ENCODE measurements at regions not wholly inside any gene's neighbourhood (a gene's known extent, or its start where the extent isn't known, plus 50 kb on each side); places are given as distances from the start of the nearest gene placed in this dataset.

- Histone ChIP-seq H3K36me3 (ENCODE audit: control insufficient read depth, insufficient read depth, low read length) (no peaks in the 10 kb centered on the region), H3K4me1 (ENCODE audit: control insufficient read depth, insufficient read depth, low read length) (peaks cover 30% of the 10 kb centered on the region), H3K9me3 (ENCODE audit: control insufficient read depth, insufficient read depth, low read length) (no peaks in the 10 kb centered on the region), H3K27ac (ENCODE audit: low read depth, low read length) (no peak overlapping the region), H3K4me3 (ENCODE audit: low read depth, low read length) (no peak overlapping the region), H3K27me3 (ENCODE audit: control insufficient read depth, insufficient read depth, low read length) (no peaks in the 10 kb centered on the region)
- no peak for DNase-seq (ENCODE audit: low read depth in 4 of 6, low spot score in 6 of 6)
- 100% methylated on average over 1 of the region's 4 CpGs for WGBS (ENCODE audit: insufficient coverage)
These were observed 123.0 kb upstream of the PKDCC start for GRCh38 chr2:41924709-41925408.

GRCh38 chr2:41925712-41926111, 122.1 kb upstream of the PKDCC start:
- DNase-seq (ENCODE audit: low read depth in 4 of 6, low spot score in 6 of 6), result no peak
- no peaks in the 10 kb centered on the region for H3K27me3 ChIP-seq (ENCODE audit: control insufficient read depth, insufficient read depth, low read length)
- 89% methylated on average over 1 of the region's 2 CpGs for WGBS (ENCODE audit: insufficient coverage)
- H3K9me3 ChIP-seq (ENCODE audit: control insufficient read depth, insufficient read depth, low read length), result no peaks in the 10 kb centered on the region
- no peak overlapping the region for H3K4me3 ChIP-seq (ENCODE audit: low read depth, low read length)
- H3K4me1 ChIP-seq (ENCODE audit: control insufficient read depth, insufficient read depth, low read length), result peaks cover 30% of the 10 kb centered on the region
- no peaks in the 10 kb centered on the region for H3K36me3 ChIP-seq (ENCODE audit: control insufficient read depth, insufficient read depth, low read length)
- H3K27ac ChIP-seq (ENCODE audit: low read depth, low read length), result no peak overlapping the region

- no peak for DNase-seq (ENCODE audit: low read depth in 4 of 6, low spot score in 6 of 6)
- Histone ChIP-seq H3K36me3 (ENCODE audit: control insufficient read depth, insufficient read depth, low read length) (no peaks in the 10 kb centered on the region), H3K4me1 (ENCODE audit: control insufficient read depth, insufficient read depth, low read length) (peaks cover 35% of the 10 kb centered on the region), H3K27ac (ENCODE audit: low read depth, low read length) (peak overlapping the region; percentile 57), H3K4me3 (ENCODE audit: low read depth, low read length) (no peak overlapping the region), H3K9me3 (ENCODE audit: control insufficient read depth, insufficient read depth, low read length) (no peaks in the 10 kb centered on the region), H3K27me3 (ENCODE audit: control insufficient read depth, insufficient read depth, low read length) (no peaks in the 10 kb centered on the region)
- WGBS (ENCODE audit: insufficient coverage), result 75% methylated on average over 5 of the region's 8 CpGs
These were observed 120.9 kb upstream of the PKDCC start for GRCh38 chr2:41926614-41927580.

- H3K27me3 ChIP-seq (ENCODE audit: control insufficient read depth, insufficient read depth, low read length), result no peaks in the 10 kb centered on the region
- peaks cover 42% of the 10 kb centered on the region for H3K4me1 ChIP-seq (ENCODE audit: control insufficient read depth, insufficient read depth, low read length)
- no peak overlapping the region for H3K4me3 ChIP-seq (ENCODE audit: low read depth, low read length)
- no peaks in the 10 kb centered on the region for H3K9me3 ChIP-seq (ENCODE audit: control insufficient read depth, insufficient read depth, low read length)
- no peak for DNase-seq (ENCODE audit: low read depth in 4 of 6, low spot score in 6 of 6)
- no peaks in the 10 kb centered on the region for H3K36me3 ChIP-seq (ENCODE audit: control insufficient read depth, insufficient read depth, low read length)
- 77% methylated on average over 10 of the region's 10 CpGs for WGBS (ENCODE audit: insufficient coverage)
- peak overlapping the region; percentile 54 for H3K27ac ChIP-seq (ENCODE audit: low read depth, low read length)
These were observed 120.1 kb upstream of the PKDCC start for GRCh38 chr2:41927581-41928264.

GRCh38 chr2:41928526-41928925, 119.3 kb upstream of the PKDCC start:
- Histone ChIP-seq H3K36me3 (ENCODE audit: control insufficient read depth, insufficient read depth, low read length) (no peaks in the 10 kb centered on the region), H3K27me3 (ENCODE audit: control insufficient read depth, insufficient read depth, low read length) (no peaks in the 10 kb centered on the region), H3K4me1 (ENCODE audit: control insufficient read depth, insufficient read depth, low read length) (peaks cover 40% of the 10 kb centered on the region), H3K4me3 (ENCODE audit: low read depth, low read length) (no peak overlapping the region), H3K27ac (ENCODE audit: low read depth, low read length) (peak overlapping the region; percentile 54), H3K9me3 (ENCODE audit: control insufficient read depth, insufficient read depth, low read length) (no peaks in the 10 kb centered on the region)
- no peak for DNase-seq (ENCODE audit: low read depth in 4 of 6, low spot score in 6 of 6)
- WGBS (ENCODE audit: insufficient coverage), result 19% methylated on average over 6 of the region's 6 CpGs

GRCh38 chr2:41930807-41931566, 116.8 kb upstream of the PKDCC start:
- Histone ChIP-seq H3K4me1 (ENCODE audit: control insufficient read depth, insufficient read depth, low read length) (peaks cover 30% of the 10 kb centered on the region), H3K27ac (ENCODE audit: low read depth, low read length) (peak overlapping the region; percentile 78), H3K9me3 (ENCODE audit: control insufficient read depth, insufficient read depth, low read length) (no peaks in the 10 kb centered on the region), H3K4me3 (ENCODE audit: low read depth, low read length) (no peak overlapping the region), H3K36me3 (ENCODE audit: control insufficient read depth, insufficient read depth, low read length) (no peaks in the 10 kb centered on the region), H3K27me3 (ENCODE audit: control insufficient read depth, insufficient read depth, low read length) (no peaks in the 10 kb centered on the region)
- DNase-seq (ENCODE audit: low read depth in 4 of 6, low spot score in 6 of 6), result no peak
- WGBS (ENCODE audit: insufficient coverage), result 95% methylated on average over 11 of the region's 16 CpGs

- Histone ChIP-seq H3K36me3 (ENCODE audit: control insufficient read depth, insufficient read depth, low read length) (no peaks in the 10 kb centered on the region), H3K27ac (ENCODE audit: low read depth, low read length) (peak overlapping the region; percentile 64), H3K9me3 (ENCODE audit: control insufficient read depth, insufficient read depth, low read length) (no peaks in the 10 kb centered on the region), H3K4me3 (ENCODE audit: low read depth, low read length) (no peak overlapping the region), H3K4me1 (ENCODE audit: control insufficient read depth, insufficient read depth, low read length) (peaks cover 25% of the 10 kb centered on the region), H3K27me3 (ENCODE audit: control insufficient read depth, insufficient read depth, low read length) (no peaks in the 10 kb centered on the region)
- WGBS (ENCODE audit: insufficient coverage), result 35% methylated on average over 10 of the region's 17 CpGs
- peak in 3 of 6 donors; percentile 43 to 91 (median 61) for DNase-seq (ENCODE audit: low read depth in 4 of 6, low spot score in 6 of 6)
These were observed 115.4 kb upstream of the PKDCC start for GRCh38 chr2:41932241-41933045.

- DNase-seq (ENCODE audit: low read depth in 4 of 6, low spot score in 6 of 6), result no peak
- no peaks in the 10 kb centered on the region for H3K27me3 ChIP-seq (ENCODE audit: control insufficient read depth, insufficient read depth, low read length)
- H3K27ac ChIP-seq (ENCODE audit: low read depth, low read length), result peak overlapping the region; percentile 64
- H3K9me3 ChIP-seq (ENCODE audit: control insufficient read depth, insufficient read depth, low read length), result no peaks in the 10 kb centered on the region
- WGBS (ENCODE audit: insufficient coverage), result 78% methylated on average over 1 of the region's 3 CpGs
- H3K4me3 ChIP-seq (ENCODE audit: low read depth, low read length), result no peak overlapping the region
- peaks cover 23% of the 10 kb centered on the region for H3K4me1 ChIP-seq (ENCODE audit: control insufficient read depth, insufficient read depth, low read length)
- H3K36me3 ChIP-seq (ENCODE audit: control insufficient read depth, insufficient read depth, low read length), result no peaks in the 10 kb centered on the region
These were observed 114.8 kb upstream of the PKDCC start for GRCh38 chr2:41933046-41933420.

All from spinal cord (tissue), 9 donors.